ENCODE measurements at regions not wholly inside any gene's neighbourhood (a gene's known extent, or its start where the extent isn't known, plus 50 kb on each side); places are given as distances from the start of the nearest gene placed in this dataset.

- DNase-seq (ENCODE audit: low read depth): no peak
These were observed 833.6 kb upstream of the AGA start for GRCh38 chr4:178275671-178276360.

- no peak for DNase-seq (ENCODE audit: low read depth)
These were observed 838.1 kb upstream of the AGA start for GRCh38 chr4:178280362-178280761.

GRCh38 chr4:178288462-178288861 lies 846.2 kb upstream of the AGA start:
- DNase-seq (ENCODE audit: low read depth): no peak

GRCh38 chr4:178293601-178294000 lies 851.4 kb upstream of the AGA start:
- no peak for DNase-seq (ENCODE audit: low read depth)

- DNase-seq (ENCODE audit: low read depth): no peak
These were observed 854.4 kb upstream of the AGA start for GRCh38 chr4:178296669-178297068.

GRCh38 chr4:178306565-178306964 lies 864.3 kb upstream of the AGA start:
- DNase-seq (ENCODE audit: low read depth): no peak

GRCh38 chr4:178309890-178310289 lies 867.7 kb upstream of the AGA start:
- DNase-seq (ENCODE audit: low read depth): no peak

GRCh38 chr4:178311997-178312396 lies 869.8 kb upstream of the AGA start:
- DNase-seq (ENCODE audit: low read depth): no peak

GRCh38 chr4:178314287-178314686 lies 872.0 kb upstream of the AGA start:
- no peak for DNase-seq (ENCODE audit: low read depth)

- DNase-seq (ENCODE audit: low read depth): no peak
These were observed 874.0 kb upstream of the AGA start for GRCh38 chr4:178316211-178316610.

- no peak for DNase-seq (ENCODE audit: low read depth)
These were observed 877.8 kb upstream of the AGA start for GRCh38 chr4:178320003-178320402.

- no peak for DNase-seq (ENCODE audit: low read depth)
These were observed 880.4 kb upstream of the AGA start for GRCh38 chr4:178322524-178323183.

- no peak for DNase-seq (ENCODE audit: low read depth)
These were observed 887.1 kb upstream of the AGA start for GRCh38 chr4:178329226-178329872.

GRCh38 chr4:178333355-178333754 lies 891.1 kb upstream of the AGA start:
- DNase-seq (ENCODE audit: low read depth): no peak

GRCh38 chr4:178339769-178340168 lies 897.5 kb upstream of the AGA start:
- no peak for DNase-seq (ENCODE audit: low read depth)

- DNase-seq (ENCODE audit: low read depth): no peak
These were observed 898.2 kb upstream of the AGA start for GRCh38 chr4:178340468-178340867.

GRCh38 chr4:178344096-178344495 lies 901.9 kb upstream of the AGA start:
- DNase-seq (ENCODE audit: low read depth): no peak

- no peak for DNase-seq (ENCODE audit: low read depth)
These were observed 904.9 kb upstream of the AGA start for GRCh38 chr4:178347111-178347510.

- DNase-seq (ENCODE audit: low read depth): no peak
These were observed 907.4 kb upstream of the AGA start for GRCh38 chr4:178349601-178350000.

- DNase-seq (ENCODE audit: low read depth): no peak
These were observed 908.9 kb upstream of the AGA start for GRCh38 chr4:178351185-178351584.

GRCh38 chr4:178356725-178357124 lies 914.5 kb upstream of the AGA start:
- no peak for DNase-seq (ENCODE audit: low read depth)

- no peak for DNase-seq (ENCODE audit: low read depth)
These were observed 943.2 kb upstream of the AGA start for GRCh38 chr4:178385481-178385880.

GRCh38 chr4:178387756-178388155 lies 945.5 kb upstream of the AGA start:
- no peak for DNase-seq (ENCODE audit: low read depth)

Data from GM04504 (cell line).